B cell (primary cell): ENCODE measurements at regions not wholly inside any gene's neighbourhood (a gene's known extent, or its start where the extent isn't known, plus 50 kb on each side); places are given as distances from the start of the nearest gene placed in this dataset.

Source experiments
- ATAC-seq: fragments of 200-7000 bp; cut with Tn5 transposase; one replicate; pipeline ENCODE4 v1.10.0; 2021; ENCODE audit warnings: low read depth, mild to moderate bottlenecking, moderate number of reproducible peaks, moderate library complexity
- CTCF ChIA-PET: fragments of 350-600 bp; sonication (Branson Sonifier 250); formaldehyde crosslinking; loops from one replicate; lab custom pipeline; 2021; ENCODE audit warnings: antibody characterized with exemption, inconsistent platforms; lab: Charles Lee
- POLR2A ChIA-PET: fragments of 350-600 bp; sonication (Branson Sonifier 250); formaldehyde crosslinking; loops from one replicate; lab custom pipeline; 2021; ENCODE audit warnings: antibody characterized with exemption; lab: Charles Lee
- DNase-seq: peaks from one replicate; pipeline ENCODE4 v3.0.0; 2013
- H2AFZ ChIP-seq: 2 replicates; pipeline ENCODE4 v1.6.1; 2012; ENCODE audit warnings: mild to moderate bottlenecking, low read depth, low read length; ENCODE audit not compliant: insufficient read depth, poor library complexity, severe bottlenecking
- H3K27ac ChIP-seq, 2 donors: 1 replicate in 1 of 2; 2 replicates in 1 of 2; pipeline ENCODE4 v1.5.1; 2012 to 2013; ENCODE audit warnings: low read length in 2 of 2, mild to moderate bottlenecking in 2 of 2, moderate library complexity in 1 of 2
- H3K27me3 ChIP-seq, 4 experiments: fragments of 200-600 bp in 1 of 4; sonication (generic) in 1 of 4; replicated peaks in 1 of 4; 1 replicate in 2 of 4; 2 replicates in 2 of 4; pipeline versions ENCODE4 v1.6.1 to v1.7.0; 2013 to 2016; ENCODE audit warnings: low read length in 3 of 4, mild to moderate bottlenecking in 2 of 4, mixed read lengths in 1 of 4, moderate library complexity in 1 of 4; ENCODE audit not compliant: insufficient read depth in 4 of 4, control insufficient read depth in 3 of 4; ENCODE audit errors: control extremely low read depth in 1 of 4
- H3K36me3 ChIP-seq, 2 experiments: replicated peaks in 1 of 2; 1 replicate in 1 of 2; 2 replicates in 1 of 2; pipeline versions ENCODE4 v1.6.1 to v1.7.1; 2013; ENCODE audit warnings: low read length in 1 of 2; ENCODE audit not compliant: insufficient read depth in 2 of 2, control insufficient read depth in 1 of 2; ENCODE audit errors: control extremely low read depth in 1 of 2, extremely low read depth in 1 of 2
- H3K4me1 ChIP-seq, 2 donors: fragments of 200-600 bp in 1 of 2; sonication (generic) in 1 of 2; 1 replicate in 1 of 2; 2 replicates in 1 of 2; pipeline versions ENCODE4 v1.5.1 to v1.6.1; 2013 to 2017; ENCODE audit warnings: low read length in 2 of 2; ENCODE audit not compliant: control insufficient read depth in 2 of 2, insufficient read depth in 2 of 2
- H3K4me2 ChIP-seq: replicated peaks from 2 replicates; pipeline ENCODE3; 2012; ENCODE audit warnings: mild to moderate bottlenecking, low read depth, low read length; ENCODE audit not compliant: poor library complexity, severe bottlenecking
- H3K4me3 ChIP-seq, 5 experiments: fragments of 200-600 bp in 1 of 5; sonication (generic) in 1 of 5; 1 replicate in 3 of 5; 2 replicates in 2 of 5; pipeline versions ENCODE4 v1.5.1 to v1.7.0; 2011 to 2016; ENCODE audit warnings: low read length in 4 of 5, mild to moderate bottlenecking in 4 of 5, low read depth in 2 of 5, control low read depth in 1 of 5, moderate library complexity in 1 of 5; ENCODE audit not compliant: insufficient read depth in 1 of 5; ENCODE audit errors: control extremely low read depth in 1 of 5, extremely low read depth in 1 of 5
- H3K79me2 ChIP-seq: fragments of 200-600 bp; sonication (generic); one replicate; pipeline ENCODE4 v1.6.0; 2016; ENCODE audit warnings: low read length; ENCODE audit not compliant: control insufficient read depth, insufficient read depth
- H3K9ac ChIP-seq: fragments of 200-600 bp; sonication (generic); 2 replicates; pipeline ENCODE4 v1.6.1; 2017; ENCODE audit warnings: mild to moderate bottlenecking, low read length, moderate library complexity
- H3K9me3 ChIP-seq, 3 donors: one replicate each; pipeline versions ENCODE4 v1.6.1 to v1.7.1; 2013; ENCODE audit warnings: low read length in 2 of 3; ENCODE audit not compliant: control insufficient read depth in 2 of 3, insufficient read depth in 1 of 3; ENCODE audit errors: control extremely low read depth in 1 of 3
- H4K20me1 ChIP-seq: 2 replicates; pipeline ENCODE4 v1.6.0; 2012; ENCODE audit warnings: mild to moderate bottlenecking, low read length; ENCODE audit not compliant: insufficient read depth, control insufficient read depth, poor library complexity, severe bottlenecking
- H3K27ac Mint-ChIP-seq: one replicate; pipeline ENCODE4 v1.8.0; 2021; ENCODE audit warnings: mixed read lengths
- H3K27me3 Mint-ChIP-seq: one replicate; pipeline ENCODE4 v1.8.0; 2021; ENCODE audit warnings: mixed read lengths
- H3K4me1 Mint-ChIP-seq: one replicate; pipeline ENCODE4 v1.8.0; 2021; ENCODE audit warnings: mixed read lengths
- H3K4me3 Mint-ChIP-seq: one replicate; pipeline ENCODE4 v1.8.0; 2021; ENCODE audit warnings: mixed read lengths
- H3K9me3 Mint-ChIP-seq: one replicate; pipeline ENCODE4 v1.8.0; 2022; ENCODE audit warnings: mixed read lengths; ENCODE audit not compliant: insufficient read depth
- CTCF ChIP-seq: fragments of 200-600 bp; IDR thresholded peaks from one replicate; pipeline ENCODE4 v1.8.0; 2022; ENCODE audit warnings: antibody characterized with exemption, mild to moderate bottlenecking
- EZH2 ChIP-seq: IDR thresholded peaks from 2 replicates; pipeline ENCODE4 v1.6.1; 2012; ENCODE audit warnings: borderline replicate concordance, low read depth, mild to moderate bottlenecking, moderate library complexity, low read length; ENCODE audit not compliant: insufficient read depth, poor library complexity, severe bottlenecking
- WGBS: methylation state at CpG from one replicate; pipeline ENCODE4 v1.1.5; 2013; ENCODE audit warnings: missing lambda C conversion rate; ENCODE audit not compliant: insufficient coverage; 5-methylcytosine and 5-hydroxymethylcytosine counted together
- intact Hi-C: fragments of 100-400 bp; cut with micrococcal nuclease; formaldehyde crosslinking; loops from one replicate; pipeline ENCODE4 v1.10.0; 2022

- POLR2A ChIA-PET, result no interaction called here
- TF ChIP-seq EZH2 (no peak), CTCF (no peak)
- Histone ChIP-seq H3K9ac (no peak overlapping the region), H3K27me3 (peaks cover 0 to 6% (median 3%) of the 10 kb centered on the region in 4 experiments), H3K79me2 (no peaks in the 10 kb centered on the region), H4K20me1 (no peaks in the 10 kb centered on the region), H3K4me1 (no peaks in the 10 kb centered on the region), H3K4me3 (no peak overlapping the region), H3K27ac (no peak overlapping the region), H3K4me2 (no peak overlapping the region), H2AFZ (no peak overlapping the region), H3K9me3 (no peaks in the 10 kb centered on the region), H3K36me3 (no peaks in the 10 kb centered on the region)
- no peak for ATAC-seq
- CTCF ChIA-PET, result interaction anchor here (0.8 kb wide), 1 partner anchor 18 kb away, joined by 3 read pairs; no protein-coding TSS in a partner anchor
- H3K4me1 Mint-ChIP-seq, result peaks cover 3% of the 10 kb centered on the region
- no peak overlapping the region for H3K27ac Mint-ChIP-seq
- no peak for DNase-seq
- H3K9me3 Mint-ChIP-seq, result no peaks in the 10 kb centered on the region
- no peak overlapping the region for H3K4me3 Mint-ChIP-seq
- intact Hi-C loops, result no loop called here
- 4% methylated on average over 3 of the region's 5 CpGs for WGBS
- H3K27me3 Mint-ChIP-seq, result peaks cover 11% of the 10 kb centered on the region
These were observed 366.5 kb downstream of the MID1IP1 start for GRCh38 chrX:39167791-39168190.

- ATAC-seq, result no peak
- intact Hi-C loops, result no loop called here
- 100% methylated on average over 1 of the region's 11 CpGs for WGBS
These were observed 367.4 kb downstream of the MID1IP1 start for GRCh38 chrX:39168609-39169008.

More at GRCh38 chrX:39168609-39169008, 367.4 kb downstream of the MID1IP1 start:
- Histone ChIP-seq H3K4me1 (no peaks in the 10 kb centered on the region), H3K4me2 (no peak overlapping the region), H2AFZ (no peak overlapping the region), H3K4me3 (no peak overlapping the region), H3K9me3 (no peaks in the 10 kb centered on the region), H3K79me2 (no peaks in the 10 kb centered on the region), H3K9ac (no peak overlapping the region), H3K27ac (no peak overlapping the region), H4K20me1 (no peaks in the 10 kb centered on the region), H3K27me3 (peaks cover 0 to 5% (median 0%) of the 10 kb centered on the region in 4 experiments), H3K36me3 (no peaks in the 10 kb centered on the region)
- peaks cover 7% of the 10 kb centered on the region for H3K27me3 Mint-ChIP-seq
- no peak overlapping the region for H3K4me3 Mint-ChIP-seq
- no peaks in the 10 kb centered on the region for H3K9me3 Mint-ChIP-seq
- H3K4me1 Mint-ChIP-seq, result no peaks in the 10 kb centered on the region
- H3K27ac Mint-ChIP-seq, result no peak overlapping the region
- ChIA-PET POLR2A (no interaction called here), CTCF (interaction anchor here (0.8 kb wide), 1 partner anchor 19 kb away, joined by 3 read pairs; no protein-coding TSS in a partner anchor)
- TF ChIP-seq CTCF (no peak), EZH2 (no peak)
- DNase-seq, result no peak
